IMR-90 (cell line): ENCODE measurements at regions not wholly inside any gene's neighbourhood (a gene's known extent, or its start where the extent isn't known, plus 50 kb on each side); places are given as distances from the start of the nearest gene placed in this dataset.

Source experiments
- ATAC-seq: fragments of 200-7000 bp; cut with Tn5 transposase; 2 replicates; pipeline ENCODE4 v1.9.1; 2020; ENCODE audit warnings: low read depth, mild to moderate bottlenecking, moderate library complexity
- BruUV-seq: library from RNA; stranded (reverse); fragments of 400-500 nt; replicated peaks from 2 replicates; lab custom pipeline; 2021; lab: Mats Ljungman, UMichigan
- CTCF ChIA-PET: fragments of 300-600 bp; formaldehyde crosslinking; extraction: SDS; loops from one replicate; lab custom pipeline; 2021; ENCODE audit warnings: antibody characterized with exemption; lab: Yijun Ruan, JAX
- POLR2A ChIA-PET: fragments of 300-600 bp; sonication (Branson Sonifier 250); formaldehyde crosslinking; loops from one replicate; lab custom pipeline; 2022; ENCODE audit warnings: antibody characterized with exemption; ENCODE audit not compliant: unreplicated experiment; lab: Charles Lee
- DNase-seq: peaks from one replicate; pipeline ENCODE4 v3.0.0; 2013
- H2AFZ ChIP-seq: replicated peaks from 2 replicates; pipeline ENCODE3; 2013; ENCODE audit warnings: low read length, mild to moderate bottlenecking; ENCODE audit not compliant: poor library complexity
- H2AK5ac ChIP-seq: 2 replicates; pipeline ENCODE4 v1.6.1; 2013; ENCODE audit warnings: low read depth, low read length, inconsistent platforms
- H2AK9ac ChIP-seq: replicated peaks from 2 replicates; pipeline ENCODE3; 2013; ENCODE audit warnings: mild to moderate bottlenecking, low read depth, low read length, moderate library complexity; ENCODE audit not compliant: poor library complexity
- H2BK120ac ChIP-seq: 2 replicates; pipeline ENCODE4 v1.6.1; 2013; ENCODE audit warnings: low read depth, low read length, inconsistent platforms
- H2BK15ac ChIP-seq: 3 replicates; pipeline ENCODE4 v1.6.1; 2013; ENCODE audit warnings: low read depth, low read length, inconsistent platforms
- H2BK20ac ChIP-seq: 2 replicates; pipeline ENCODE4 v1.6.1; 2013; ENCODE audit warnings: low read depth, mild to moderate bottlenecking, inconsistent platforms, low read length, moderate library complexity
- H2BK5ac ChIP-seq: 2 replicates; pipeline ENCODE4 v1.6.1; 2013; ENCODE audit warnings: mild to moderate bottlenecking, low read depth, low read length, inconsistent platforms; ENCODE audit not compliant: poor library complexity, severe bottlenecking
- H3K14ac ChIP-seq: replicated peaks from 2 replicates; pipeline ENCODE4 v1.6.1; 2013; ENCODE audit warnings: low read depth, low read length, inconsistent platforms
- H3K18ac ChIP-seq: 2 replicates; pipeline ENCODE4 v1.6.1; 2013; ENCODE audit warnings: low read depth, low read length, control low read depth
- H3K23ac ChIP-seq: 2 replicates; pipeline ENCODE4 v1.6.1; 2013; ENCODE audit warnings: low read depth, low read length, inconsistent platforms
- H3K27ac ChIP-seq: 2 replicates; pipeline ENCODE4 v1.5.1; 2013; ENCODE audit warnings: mild to moderate bottlenecking, control low read depth, low read length; ENCODE audit not compliant: insufficient read depth
- H3K27me3 ChIP-seq: 2 replicates; pipeline ENCODE4 v1.6.1; 2013; ENCODE audit warnings: low read length; ENCODE audit not compliant: control insufficient read depth, insufficient read depth
- H3K36me3 ChIP-seq: 2 replicates; pipeline ENCODE4 v1.6.1; 2013; ENCODE audit warnings: low read length, mixed read lengths; ENCODE audit not compliant: control insufficient read depth, insufficient read depth
- H3K4ac ChIP-seq: 2 replicates; pipeline ENCODE4 v1.6.1; 2013; ENCODE audit warnings: low read depth, low read length, inconsistent platforms
- H3K4me1 ChIP-seq: 2 replicates; pipeline ENCODE4 v1.6.1; 2013; ENCODE audit warnings: low read length, mixed read lengths; ENCODE audit not compliant: control insufficient read depth, insufficient read depth
- H3K4me2 ChIP-seq: 2 replicates; pipeline ENCODE4 v1.6.1; 2013; ENCODE audit warnings: low read depth, mild to moderate bottlenecking, control low read depth, low read length, moderate library complexity
- H3K4me3 ChIP-seq: 2 replicates; pipeline ENCODE4 v1.5.1; 2013; ENCODE audit warnings: low read depth, mild to moderate bottlenecking, control low read depth, low read length, moderate library complexity; ENCODE audit not compliant: insufficient read depth
- H3K56ac ChIP-seq: 2 replicates; pipeline ENCODE4 v1.6.1; 2013; ENCODE audit warnings: low read length, inconsistent platforms; ENCODE audit not compliant: insufficient read depth; ENCODE audit errors: extremely low read depth
- H3K79me1 ChIP-seq, 2 experiments: 2 replicates each; pipeline ENCODE4 v1.6.1; 2013; ENCODE audit warnings: low read length in 2 of 2, inconsistent platforms in 1 of 2, low read depth in 1 of 2
- H3K9ac ChIP-seq: 2 replicates; pipeline ENCODE4 v1.6.1; 2013; ENCODE audit warnings: low read depth, low read length, control low read depth
- H3K9me1 ChIP-seq: 2 replicates; pipeline ENCODE4 v1.6.1; 2013; ENCODE audit warnings: low read length, inconsistent platforms; ENCODE audit not compliant: insufficient read depth
- H3K9me3 ChIP-seq: 2 replicates; pipeline ENCODE4 v1.6.1; 2013; ENCODE audit warnings: low read length; ENCODE audit not compliant: control insufficient read depth, insufficient read depth
- H4K20me1 ChIP-seq: 2 replicates; pipeline ENCODE4 v1.6.1; 2013; ENCODE audit warnings: low read length, inconsistent platforms; ENCODE audit not compliant: insufficient read depth
- H4K5ac ChIP-seq: 2 replicates; pipeline ENCODE4 v1.6.1; 2013; ENCODE audit warnings: mild to moderate bottlenecking, low read depth, low read length, control low read depth
- H4K8ac ChIP-seq, 2 experiments: 2 replicates each; pipeline ENCODE4 v1.6.1; 2013; ENCODE audit warnings: low read depth in 2 of 2, low read length in 2 of 2, control low read depth in 1 of 2, inconsistent platforms in 1 of 2
- H4K91ac ChIP-seq: 2 replicates; pipeline ENCODE4 v1.6.1; 2013; ENCODE audit warnings: low read depth, low read length, inconsistent platforms; ENCODE audit not compliant: insufficient read depth
- BHLHE40 ChIP-seq: fragments of 150-350 bp; IDR thresholded peaks from 2 replicates; pipeline ENCODE4 v1.6.1; 2016; ENCODE audit warnings: mild to moderate bottlenecking, low read depth, low read length
- CEBPB ChIP-seq: IDR thresholded peaks from 2 replicates; pipeline ENCODE4 v1.6.1; 2012; ENCODE audit warnings: low read depth, low read length, improper control_type of control experiment
- CHD1 ChIP-seq: IDR thresholded peaks from 2 replicates; pipeline ENCODE4 v1.6.1; 2012; ENCODE audit warnings: low read depth, low read length, improper control_type of control experiment
- CTCF ChIP-seq: conservative IDR thresholded peaks from 2 replicates; pipeline ENCODE4 v1.5.1; 2012; ENCODE audit warnings: mild to moderate bottlenecking, low read depth, low read length, improper control_type of control experiment
- ELK1 ChIP-seq: fragments of 150-350 bp; IDR thresholded peaks from 2 replicates; pipeline ENCODE4 v1.6.1; 2016; ENCODE audit warnings: low read depth, mild to moderate bottlenecking, low read length, moderate library complexity, borderline replicate concordance
- FOS ChIP-seq: fragments of 150-350 bp; IDR thresholded peaks from 2 replicates; pipeline ENCODE4 v1.6.1; 2016; ENCODE audit warnings: low read depth, low read length
- MAFK ChIP-seq: IDR thresholded peaks from 2 replicates; pipeline ENCODE4 v1.6.1; 2012; ENCODE audit warnings: low read depth, low read length, improper control_type of control experiment
- MAZ ChIP-seq: IDR thresholded peaks from 2 replicates; pipeline ENCODE4 v1.6.1; 2012; ENCODE audit warnings: low read depth, mild to moderate bottlenecking, low read length, improper control_type of control experiment, moderate library complexity, borderline replicate concordance
- MXI1 ChIP-seq: IDR thresholded peaks from 2 replicates; pipeline ENCODE4 v1.6.1; 2012; ENCODE audit warnings: low read depth, mild to moderate bottlenecking, low read length, moderate library complexity, borderline replicate concordance
- NFE2L2 ChIP-seq: fragments of 150-350 bp; IDR thresholded peaks from 2 replicates; pipeline ENCODE4 v1.6.1; 2016; ENCODE audit warnings: low read depth, mild to moderate bottlenecking, low read length
- POLR2A ChIP-seq: IDR thresholded peaks from 2 replicates; pipeline ENCODE4 v1.6.1; 2012; ENCODE audit warnings: mild to moderate bottlenecking, low read depth, low read length
- RAD21 ChIP-seq: IDR thresholded peaks from 2 replicates; pipeline ENCODE4 v1.6.1; 2012; ENCODE audit warnings: low read length, improper control_type of control experiment
- RCOR1 ChIP-seq: IDR thresholded peaks from 2 replicates; pipeline ENCODE4 v1.6.1; 2012; ENCODE audit warnings: mild to moderate bottlenecking, low read length, improper control_type of control experiment; ENCODE audit not compliant: insufficient replicate concordance
- RFX5 ChIP-seq: IDR thresholded peaks from 2 replicates; pipeline ENCODE4 v1.8.0; 2012; ENCODE audit warnings: low read depth, mild to moderate bottlenecking, low read length, moderate library complexity
- SMC3 ChIP-seq: fragments of 150-350 bp; IDR thresholded peaks from 2 replicates; pipeline ENCODE4 v1.6.1; 2016; ENCODE audit warnings: low read depth, mild to moderate bottlenecking, antibody characterized with exemption, low read length, moderate library complexity
- USF2 ChIP-seq: fragments of 150-350 bp; IDR thresholded peaks from 2 replicates; pipeline ENCODE4 v1.6.1; 2017; ENCODE audit warnings: mild to moderate bottlenecking, antibody characterized with exemption, low read length, low read depth
- WGBS, 2 experiments: methylation state at CpG; one replicate each; pipeline versions ENCODE4 v1.1.5 to v1.1.7; 2013; ENCODE audit warnings: missing lambda C conversion rate in 2 of 2; ENCODE audit not compliant: insufficient read length in 1 of 2; ENCODE audit errors: extremely low coverage in 2 of 2; 5-methylcytosine and 5-hydroxymethylcytosine counted together
- dilution Hi-C: fragments of 300-500 bp; cut with HindIII; formaldehyde crosslinking; loops from one replicate; pipeline ENCODE4 v1.14.3; 2018; ENCODE audit warnings: low sequenced_read_pairs; ENCODE audit not compliant: unreplicated experiment
- in situ Hi-C: fragments of 300-500 bp; cut with MboI; formaldehyde crosslinking; loops from 3 replicates; pipeline ENCODE4 v1.14.3; 2019; ENCODE audit warnings: low sequenced_read_pairs, inconsistent platforms, mixed read lengths
- intact Hi-C: fragments of 100-400 bp; cut with micrococcal nuclease; formaldehyde crosslinking; loops from 2 replicates; pipeline ENCODE4 v1.10.0; 2022

- H3K56ac ChIP-seq: no peak overlapping the region
- ATAC-seq: no peak
- CTCF ChIA-PET: no interaction called here
Measured at GRCh38 chr5:91635950-91636734, 253.0 kb upstream of the ARRDC3 start.

More at GRCh38 chr5:91635950-91636734, 253.0 kb upstream of the ARRDC3 start:
- Histone ChIP-seq H3K4me3 (no peak overlapping the region), H2AK9ac (no peak overlapping the region), H3K23ac (no peak overlapping the region), H3K79me1 (no peaks in the 10 kb centered on the region), H3K18ac (no peak overlapping the region), H3K9ac (no peak overlapping the region), H3K14ac (no peak overlapping the region), H3K36me3 (no peaks in the 10 kb centered on the region), H2BK120ac (no peak overlapping the region), H2AK5ac (no peak overlapping the region), H2AFZ (no peak overlapping the region), H3K4me1 (no peaks in the 10 kb centered on the region), H2BK15ac (no peak overlapping the region), H2BK5ac (no peak overlapping the region), H4K20me1 (no peaks in the 10 kb centered on the region), H2BK20ac (no peak overlapping the region), H3K9me3 (no peaks in the 10 kb centered on the region), H3K27me3 (no peaks in the 10 kb centered on the region), H3K27ac (no peak overlapping the region), H3K4me2 (no peak overlapping the region), H4K91ac (no peak overlapping the region), H3K9me1 (no peaks in the 10 kb centered on the region), H3K4ac (no peak overlapping the region), H4K5ac (no peak overlapping the region), H4K8ac (no peak overlapping the region)
- no peak for TF ChIP-seq FOS
- TF ChIP-seq RFX5: no peak
- TF ChIP-seq SMC3: no peak
- TF ChIP-seq MAZ: no peak
- TF ChIP-seq MXI1: no peak
- TF ChIP-seq POLR2A: no peak
- no peak for TF ChIP-seq CTCF
- no peak for TF ChIP-seq RCOR1
- TF ChIP-seq MAFK: no peak
- no peak for TF ChIP-seq NFE2L2
- TF ChIP-seq BHLHE40: no peak
- no peak for TF ChIP-seq CEBPB
- no peak for TF ChIP-seq USF2
- TF ChIP-seq CHD1: no peak
- no peak for TF ChIP-seq ELK1
- no peak for TF ChIP-seq RAD21
- no CpG with 5 or more reads among the region's 4 CpGs for WGBS, 2 experiments
- BruUV-seq: no TSS peak
- dilution Hi-C loops (no loop called here), intact Hi-C loops (loop anchor here (5.0 kb wide), 1 partner anchor 134 kb away; no protein-coding TSS in a partner anchor), in situ Hi-C loops (no loop called here)
- DNase-seq: no peak
- POLR2A ChIA-PET: no interaction called here
